GM19025 (cell line): ENCODE measurements at regions not wholly inside any gene's neighbourhood (a gene's known extent, or its start where the extent isn't known, plus 50 kb on each side); places are given as distances from the start of the nearest gene placed in this dataset.
"Not testable (repeated sequence)": the region's sequence is repeated elsewhere in the genome, so short reads cannot be mapped to it uniquely, and the experiment has no call there.

Source experiments
- ATAC-seq: cut with Tn5 transposase; IDR thresholded peaks from one replicate; pipeline ENCODE4 v1.9.1; 2021; ENCODE audit warnings: mild to moderate bottlenecking, low read depth, moderate library complexity; ENCODE audit not compliant: unreplicated experiment

DNA sequence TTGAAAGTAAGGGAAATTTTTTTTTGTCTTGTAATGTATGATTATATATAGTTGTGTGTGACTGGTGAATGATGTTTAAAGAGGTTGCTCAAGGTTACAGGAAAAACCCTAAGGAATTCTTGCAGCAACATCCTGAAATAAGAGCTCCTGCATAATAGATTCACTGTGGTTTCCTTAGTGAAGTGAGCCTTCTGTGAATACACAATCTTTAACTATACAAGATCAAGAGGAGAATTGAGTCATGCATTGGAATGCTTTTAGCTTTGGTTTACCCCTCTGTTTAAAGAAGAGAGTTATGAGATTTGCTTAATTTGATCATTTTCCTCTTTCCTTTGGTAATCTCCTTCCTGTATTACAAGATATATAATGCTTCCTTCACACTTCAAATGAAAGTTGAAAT is 141.6 kb upstream of the EYA4 start:
- ATAC-seq = no peak

DNA sequence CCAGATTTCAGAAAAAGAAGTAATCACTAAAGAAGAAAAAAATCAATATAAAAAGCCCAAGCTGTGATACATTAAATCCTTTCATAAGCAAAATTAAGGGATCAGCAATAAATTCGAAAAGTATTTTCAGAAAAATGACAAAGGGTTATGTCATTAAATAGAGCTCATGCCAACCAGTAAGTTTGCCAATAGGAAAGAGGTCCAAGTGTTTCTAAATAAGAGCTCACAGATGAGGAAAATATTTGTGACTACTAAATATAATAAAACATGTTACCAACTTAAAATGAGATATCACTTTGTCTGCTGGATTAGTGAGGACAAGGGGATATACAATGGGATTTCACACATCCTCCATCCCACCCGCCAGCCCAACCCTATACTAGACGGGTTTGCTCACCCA is 140.3 kb upstream of the EYA4 start:
- no peak for ATAC-seq

DNA sequence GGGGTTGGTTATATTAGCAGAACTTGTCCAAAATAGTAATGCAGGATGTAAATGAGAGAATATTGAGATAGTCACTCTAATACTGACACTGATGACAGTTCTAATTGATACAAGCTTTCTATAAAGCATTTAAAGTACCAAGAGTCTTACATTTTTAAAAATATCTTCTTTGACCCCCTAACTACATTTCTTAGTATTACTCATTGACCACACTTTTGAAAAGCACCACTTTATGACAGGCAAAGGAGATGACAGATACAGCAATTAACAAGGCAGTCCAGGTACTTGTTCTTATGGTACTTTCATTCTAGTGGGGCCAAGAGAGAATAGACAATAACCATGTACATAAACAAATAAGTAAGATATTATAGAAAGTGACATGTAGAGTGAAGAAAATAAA is 139.4 kb upstream of the EYA4 start:
- no peak for ATAC-seq

DNA sequence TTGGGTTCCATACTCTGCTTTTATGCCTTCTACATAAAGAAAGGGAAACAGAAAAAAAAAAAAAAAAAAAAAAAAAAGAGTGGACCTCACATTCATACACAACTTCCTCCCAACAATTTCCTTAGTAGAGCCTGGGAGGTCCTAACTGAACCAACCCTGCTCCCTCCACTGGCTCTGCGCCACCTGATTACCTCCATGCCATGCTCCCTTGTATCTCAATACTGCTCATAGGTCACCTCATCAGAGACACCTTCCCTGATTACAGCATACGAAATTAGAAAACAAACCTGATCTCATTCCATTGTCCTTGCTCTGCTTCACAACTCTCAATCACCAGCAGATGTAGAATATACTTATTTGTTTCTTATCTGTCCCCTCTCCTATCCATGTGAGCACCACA is 134.2 kb upstream of the EYA4 start:
- no peak for ATAC-seq

DNA sequence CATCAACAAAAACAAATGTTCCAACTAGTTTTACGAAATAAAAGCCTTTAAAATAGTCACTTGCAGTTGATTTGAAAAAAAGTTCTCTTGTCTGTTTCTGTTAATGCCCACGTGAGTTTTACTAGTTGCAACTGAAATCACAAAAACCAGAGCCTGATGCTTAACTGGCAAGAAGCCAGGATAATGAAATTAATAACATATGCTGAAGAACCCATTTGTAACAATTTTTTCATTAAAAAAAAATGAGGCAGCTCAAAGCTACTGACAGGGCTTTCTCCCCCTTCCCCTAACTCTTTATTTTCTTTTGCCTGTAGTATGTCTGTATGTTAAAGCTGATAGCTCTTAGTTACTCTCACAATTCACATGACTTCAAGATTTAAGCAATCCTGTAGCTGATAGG is 132.7 kb upstream of the EYA4 start:
- ATAC-seq = no peak

DNA sequence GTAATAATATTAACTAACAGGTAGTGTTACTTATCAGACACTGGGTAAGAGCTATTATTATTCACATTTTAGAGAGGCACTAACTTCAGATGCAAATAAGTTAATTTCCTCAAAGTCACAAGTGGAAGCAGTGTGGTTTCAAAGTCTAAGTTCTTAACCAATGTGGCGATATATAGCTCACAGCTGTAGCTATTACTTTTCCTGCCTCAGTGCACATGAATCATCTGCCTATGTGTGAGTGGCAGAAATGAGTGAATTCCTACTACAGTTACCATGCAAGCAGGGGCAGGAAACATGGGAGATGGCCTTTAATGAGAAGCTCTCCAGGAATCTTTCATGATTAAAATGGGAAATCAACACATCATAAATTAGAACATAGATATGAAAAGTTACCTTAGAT is 126.2 kb upstream of the EYA4 start:
- ATAC-seq = no peak

DNA sequence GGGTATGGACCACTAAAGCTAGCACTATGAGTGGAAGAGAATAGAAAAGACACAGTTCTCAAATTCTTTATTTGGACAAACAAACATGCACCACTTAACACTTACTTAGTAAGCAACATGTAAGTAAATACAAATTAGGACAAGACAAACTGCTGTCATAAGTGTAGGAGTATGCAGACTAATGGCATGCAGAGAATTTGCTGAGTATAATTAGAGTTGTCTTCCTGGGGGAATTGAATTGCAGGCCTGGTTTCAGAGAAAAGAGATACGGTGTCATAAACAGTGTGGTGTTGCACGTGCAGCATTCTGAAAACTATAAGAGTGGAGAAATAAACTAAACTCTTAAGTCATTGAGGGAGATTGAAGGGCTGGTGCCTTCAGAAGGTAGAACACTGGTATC is 125.2 kb upstream of the EYA4 start:
- no peak for ATAC-seq

DNA sequence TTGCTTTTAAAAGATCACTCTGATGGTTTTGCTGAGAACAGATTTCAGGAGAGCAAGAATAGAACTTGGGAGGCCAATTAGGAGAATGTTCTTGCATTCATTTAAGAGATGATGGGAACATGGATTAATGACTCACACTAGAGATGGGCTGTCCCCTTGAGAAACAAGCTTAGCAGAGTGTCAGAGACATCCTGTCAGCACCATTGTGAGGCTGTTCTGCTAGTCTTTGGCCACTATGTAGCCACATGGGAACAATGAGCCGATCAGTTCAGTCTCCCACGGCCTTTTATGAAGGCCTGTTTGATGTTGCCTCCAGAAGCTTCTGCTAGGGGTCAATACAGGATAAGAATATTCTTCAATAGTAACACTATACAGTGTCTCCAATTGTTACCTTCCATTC is 113.0 kb upstream of the EYA4 start:
- no peak for ATAC-seq

DNA sequence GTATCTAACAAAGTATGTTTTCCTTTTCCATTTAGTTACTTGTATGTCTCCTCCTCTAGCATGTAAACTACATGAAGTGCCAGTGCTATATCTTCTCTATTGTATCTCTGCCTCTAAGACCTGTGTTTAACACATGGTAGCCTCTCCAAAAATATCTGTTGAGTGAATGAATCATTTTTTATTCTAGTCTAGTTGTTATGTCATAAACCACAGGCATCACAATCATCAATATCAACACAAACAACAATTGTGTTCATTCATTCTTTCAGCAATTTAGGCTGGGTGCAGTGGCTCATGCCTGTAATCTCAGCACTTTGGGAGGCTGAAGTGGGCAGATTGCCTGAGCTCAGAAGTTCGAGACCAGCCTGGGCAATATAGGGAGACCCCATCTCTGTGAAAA is 111.6 kb upstream of the EYA4 start:
- no peak for ATAC-seq

DNA sequence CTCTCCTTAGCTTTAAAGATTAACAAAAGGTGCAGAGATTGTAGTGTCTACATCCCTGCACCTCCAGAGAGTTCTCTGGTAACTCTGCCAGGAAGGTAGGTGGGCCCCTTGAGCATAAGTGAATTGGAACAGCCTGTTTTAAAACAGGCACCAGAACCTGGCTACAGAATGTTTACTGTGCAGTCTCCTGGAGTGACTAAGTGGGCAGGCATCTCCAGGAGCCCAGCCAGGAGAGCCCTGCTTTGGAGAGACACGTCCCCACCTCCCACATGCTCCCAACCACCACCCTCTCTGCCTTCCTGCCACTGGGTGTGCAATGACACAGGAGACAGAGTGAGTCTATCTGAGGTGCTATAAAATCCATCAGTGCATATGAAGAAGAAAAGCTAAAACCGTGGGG is 110.3 kb upstream of the EYA4 start:
- ATAC-seq = no peak

DNA sequence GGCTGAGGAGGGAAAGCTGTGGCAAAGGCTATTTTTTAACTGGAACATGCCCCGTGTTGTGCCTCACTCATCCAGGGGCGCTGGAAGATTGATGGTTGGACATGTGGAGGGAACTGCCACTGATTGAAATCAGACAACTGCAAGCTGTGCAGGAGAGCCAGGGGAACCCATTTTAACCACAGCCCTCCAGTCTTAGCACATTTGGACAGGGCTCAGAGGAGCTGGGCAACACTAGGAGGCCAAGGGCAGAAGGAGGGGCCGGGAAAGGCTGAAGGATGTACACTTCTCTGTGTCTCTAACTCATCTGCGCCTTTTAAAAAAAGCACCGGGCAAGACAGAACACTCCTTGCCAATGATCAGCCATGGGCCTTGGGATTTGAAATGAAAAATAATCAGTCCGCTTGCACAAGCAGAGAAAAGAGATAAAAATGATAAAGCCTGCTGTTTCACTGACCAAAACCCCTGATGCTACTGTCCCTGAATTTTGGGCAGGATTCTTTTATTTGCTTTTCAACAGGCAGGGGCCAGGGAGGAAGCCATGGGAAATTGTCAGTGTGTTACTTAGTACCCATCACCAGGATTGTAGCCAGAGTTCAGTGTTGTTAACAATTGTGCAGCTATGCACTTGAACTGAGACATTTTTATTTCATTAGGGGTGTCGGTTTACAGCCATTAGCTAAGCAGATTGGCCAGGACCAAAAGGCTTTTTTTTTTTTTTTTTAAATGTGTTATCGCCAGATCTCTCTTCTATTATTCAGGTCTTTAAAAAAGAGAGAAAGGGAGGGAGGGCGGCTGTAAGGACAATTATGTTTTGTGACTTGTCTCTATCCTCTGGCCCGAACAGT is 109.3 kb upstream of the EYA4 start:
- ATAC-seq = no peak

DNA sequence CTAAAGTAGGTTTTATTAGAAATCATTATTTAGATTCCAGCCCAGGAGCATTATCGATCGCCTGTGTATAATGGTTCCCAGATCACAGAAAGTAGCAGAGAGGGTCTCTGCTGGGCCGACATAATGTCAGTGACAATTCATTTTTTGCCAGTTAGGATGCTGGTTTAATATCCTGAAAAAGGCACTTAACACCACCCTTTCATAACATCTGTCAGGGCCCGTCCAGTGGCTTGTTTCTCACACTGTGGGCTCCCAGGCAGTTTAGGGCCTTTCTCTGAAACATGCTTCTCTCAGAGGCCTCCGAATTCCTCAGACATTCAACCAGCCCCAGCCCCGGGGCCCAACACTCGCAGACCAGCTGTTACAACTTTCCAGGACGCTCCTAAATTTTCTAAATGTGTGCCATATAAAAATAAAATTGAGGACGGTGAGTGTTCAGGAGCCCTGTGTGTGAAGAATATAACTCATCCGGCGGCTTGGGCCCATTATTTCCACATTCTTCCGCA is 108.6 kb upstream of the EYA4 start:
- ATAC-seq = no peak

DNA sequence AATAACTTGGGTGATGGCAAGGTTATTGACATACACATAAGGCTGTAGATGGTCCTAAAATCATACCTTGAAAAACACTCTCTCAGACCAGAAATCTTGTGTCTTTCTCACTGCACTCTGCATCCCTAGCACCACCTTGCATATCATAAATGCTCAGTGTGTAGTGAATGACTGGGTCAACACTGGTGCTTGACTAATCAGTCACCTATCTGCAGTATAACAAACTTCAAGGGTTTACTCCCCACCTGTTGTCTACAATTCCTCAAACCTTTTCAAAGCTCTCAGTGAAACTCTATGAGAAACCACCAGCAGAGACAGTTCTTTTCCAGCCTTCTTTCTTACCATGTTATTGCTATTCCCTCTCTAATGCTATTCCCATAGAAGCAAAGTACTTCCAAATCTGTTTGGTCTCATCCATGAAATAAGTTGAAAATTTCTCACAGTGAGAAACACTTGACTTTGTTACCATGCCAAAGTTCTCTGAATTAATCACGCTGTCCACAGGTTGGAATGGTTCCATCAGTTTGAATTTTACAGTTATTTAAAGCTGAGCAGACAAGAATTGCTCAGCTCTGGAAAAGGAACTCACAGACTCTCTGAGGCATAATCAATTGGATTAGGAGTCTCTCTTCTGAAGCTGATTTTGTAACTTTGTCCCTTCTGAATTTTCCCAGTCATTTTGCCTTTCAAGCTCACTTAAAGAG is 104.8 kb upstream of the EYA4 start:
- no peak for ATAC-seq

DNA sequence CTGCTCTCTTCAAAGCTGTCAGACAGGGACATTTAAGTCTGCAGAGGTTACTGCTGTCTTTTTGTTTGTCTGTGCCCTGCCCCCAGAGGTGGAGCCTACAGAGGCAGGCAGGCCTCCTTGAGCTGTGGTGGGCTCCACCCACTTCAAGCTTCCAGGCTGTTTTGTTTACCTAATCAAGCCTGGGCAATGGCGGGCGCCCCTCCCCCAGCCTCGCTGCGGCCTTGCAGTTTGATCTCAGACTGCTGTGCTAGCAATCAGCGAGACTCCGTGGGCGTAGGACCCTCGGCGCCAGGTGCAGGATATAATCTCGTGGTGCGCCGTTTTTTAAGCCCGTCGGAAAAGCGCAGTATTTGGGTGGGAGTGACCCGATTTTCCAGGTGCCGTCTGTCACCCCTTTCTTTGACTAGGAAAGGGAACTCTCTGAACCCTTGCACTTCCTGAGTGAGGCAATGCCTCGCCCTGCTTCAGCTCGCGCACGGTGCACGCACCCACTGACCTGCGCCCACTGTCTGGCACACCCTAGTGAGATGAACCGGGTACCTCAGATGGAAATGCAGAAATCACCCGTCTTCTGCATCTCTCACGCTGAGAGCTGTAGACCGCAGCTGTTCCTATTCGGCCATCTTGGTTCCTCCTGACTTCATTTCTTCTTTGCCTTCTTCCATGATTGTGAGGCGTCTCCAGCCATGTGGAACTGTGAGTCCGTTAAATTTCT is 93.5 kb upstream of the EYA4 start:
- ATAC-seq = not testable (repeated sequence)

DNA sequence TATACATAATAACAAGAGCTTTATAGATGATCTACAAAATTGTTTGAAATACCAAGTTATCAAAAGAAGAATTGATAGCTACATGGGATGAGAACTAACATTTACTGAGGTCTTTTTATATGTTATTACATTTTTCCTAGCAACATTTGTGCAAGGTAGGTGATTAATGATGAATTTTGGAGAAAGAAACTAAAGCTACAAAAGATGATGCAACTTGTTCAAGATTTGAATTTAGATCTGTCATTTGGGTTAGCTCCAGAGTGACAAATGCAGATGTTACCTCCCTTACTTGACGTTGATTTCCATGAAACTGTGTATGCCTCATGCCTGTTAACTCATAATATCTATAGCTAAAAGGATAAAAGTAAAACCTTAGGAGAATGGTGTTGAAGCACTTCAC is 84.5 kb upstream of the EYA4 start:
- no peak for ATAC-seq

DNA sequence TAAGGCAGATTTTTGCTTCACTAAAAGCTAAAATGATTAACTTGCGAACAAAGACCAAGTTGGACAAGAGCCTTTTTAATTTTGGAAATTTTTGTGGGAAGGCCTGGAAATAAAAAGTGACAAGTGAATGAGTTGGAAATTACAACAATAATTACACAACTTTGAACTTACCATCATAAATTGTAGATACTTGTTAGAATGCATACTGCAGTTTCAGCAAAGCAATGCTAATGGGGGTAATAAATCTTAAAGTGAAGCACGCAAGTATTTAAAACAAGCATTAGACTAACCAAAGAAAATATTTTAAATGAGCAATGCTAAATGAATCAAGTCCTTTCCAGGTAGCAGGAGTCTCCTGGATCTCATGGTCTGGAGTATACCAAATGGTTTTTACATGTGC is 83.2 kb upstream of the EYA4 start:
- no peak for ATAC-seq

DNA sequence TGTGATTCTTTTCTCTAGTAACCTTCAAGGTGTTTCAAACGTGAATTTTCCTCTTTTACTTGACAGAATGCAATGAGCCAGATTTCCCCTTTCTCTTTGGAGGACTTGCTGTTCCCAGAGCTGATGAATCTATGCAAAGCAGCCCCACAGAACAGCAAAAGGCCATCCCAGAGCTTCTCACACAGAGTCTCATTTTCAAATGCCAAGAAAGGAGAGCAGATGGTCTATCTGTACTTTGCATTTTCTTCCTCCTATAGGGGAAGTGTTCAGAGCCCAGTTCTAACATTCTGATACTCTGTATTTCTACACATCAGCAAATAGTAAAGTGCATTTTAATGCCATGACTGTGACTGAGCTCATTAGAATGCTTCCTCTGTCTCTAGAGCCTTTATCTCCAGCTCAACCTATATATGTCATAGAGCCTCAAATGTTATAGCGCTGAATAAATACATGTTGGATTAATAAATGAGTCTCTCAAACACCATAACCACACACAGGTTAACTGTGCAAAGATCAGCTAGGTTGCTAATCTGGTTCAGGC is 81.8 kb upstream of the EYA4 start:
- no peak for ATAC-seq

DNA sequence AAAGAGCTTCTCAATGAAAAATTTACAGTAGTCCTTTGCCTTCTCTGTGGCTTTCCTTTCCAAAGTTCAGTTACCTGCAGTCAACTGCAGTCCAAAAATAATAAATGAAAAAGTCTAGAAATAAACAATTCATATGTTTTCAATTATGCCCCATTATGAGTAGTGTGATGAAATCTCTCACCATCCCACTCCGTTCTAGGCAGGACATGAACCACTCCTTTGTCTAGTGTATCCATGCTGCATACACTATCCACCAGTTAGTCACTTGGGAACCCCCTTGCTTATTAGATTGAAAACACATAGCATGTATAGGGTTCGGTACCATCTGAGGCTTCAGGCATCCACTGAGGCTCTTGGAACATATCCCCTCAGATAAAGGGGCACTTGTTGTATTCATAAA is 80.6 kb upstream of the EYA4 start:
- no peak for ATAC-seq

DNA sequence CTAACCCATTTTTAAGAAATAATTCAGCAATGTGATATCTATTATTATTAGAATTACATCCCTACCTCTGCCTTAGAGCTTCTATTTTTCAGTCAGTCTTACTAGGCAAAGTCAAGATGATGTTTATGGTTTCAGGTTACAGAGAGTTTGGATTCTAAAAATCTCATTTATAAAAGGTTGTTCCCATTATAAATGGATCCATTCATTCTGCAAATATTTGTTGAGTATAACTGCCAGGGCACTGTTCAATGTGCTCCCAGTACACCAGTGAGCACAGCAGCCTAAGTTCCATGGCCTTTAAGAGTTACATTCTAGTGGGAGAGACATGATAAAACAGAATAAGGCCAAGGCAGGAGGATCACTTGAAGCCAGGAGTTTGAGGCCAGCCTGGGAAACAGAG is 75.9 kb upstream of the EYA4 start:
- ATAC-seq = no peak

DNA sequence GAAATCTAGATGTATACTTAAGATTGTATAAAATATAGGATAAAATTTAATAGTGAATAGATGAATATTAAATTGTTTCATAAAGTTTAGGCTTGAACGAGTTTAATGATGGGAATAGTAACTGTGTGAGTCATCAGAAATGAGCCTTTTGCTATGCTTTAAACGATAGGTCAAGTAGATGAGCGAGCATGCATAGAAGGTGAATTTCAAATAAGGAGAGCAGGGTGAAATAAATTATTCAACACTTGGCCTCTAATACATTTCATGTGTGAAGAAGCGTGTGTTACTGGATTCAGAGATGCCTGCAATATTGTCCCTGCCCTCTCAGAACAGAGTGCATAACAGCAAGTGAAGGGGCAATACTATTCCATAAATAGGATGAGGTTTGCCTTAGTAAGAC is 74.4 kb upstream of the EYA4 start:
- ATAC-seq = no peak

DNA sequence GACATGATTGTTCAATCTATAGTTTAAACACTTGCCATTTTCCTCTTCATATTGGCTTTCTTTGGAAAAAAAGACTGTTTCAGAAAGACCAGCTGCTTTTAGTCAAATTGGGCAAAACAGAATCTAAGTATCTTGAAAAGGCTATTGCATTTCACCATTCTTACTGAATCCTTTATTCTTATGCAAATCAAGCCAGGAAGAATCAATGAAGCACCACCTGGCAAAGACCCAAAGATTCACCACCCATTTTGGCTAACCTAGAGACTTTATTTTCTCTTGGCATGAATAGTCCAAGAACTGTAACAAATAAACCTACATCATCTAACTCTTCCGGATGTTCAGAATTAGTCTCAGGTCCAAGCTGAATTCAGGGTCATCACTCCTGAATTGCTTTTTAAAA is 71.3 kb upstream of the EYA4 start:
- no peak for ATAC-seq
